Hepatocyte (in vitro differentiated cells): ENCODE measurements at regions not wholly inside any gene's neighbourhood (a gene's known extent, or its start where the extent isn't known, plus 50 kb on each side); places are given as distances from the start of the nearest gene placed in this dataset.
"Not testable (repeated sequence)": the region's sequence is repeated elsewhere in the genome, so short reads cannot be mapped to it uniquely, and the experiment has no call there.

Source experiments
- DNase-seq: peaks from one replicate; pipeline ENCODE4 v3.0.0-alpha.2; 2016; ENCODE audit warnings: low spot score
- H2AFZ ChIP-seq: fragments of 200-600 bp; sonication (generic); 2 replicates; pipeline ENCODE4 v1.6.0; 2016; ENCODE audit warnings: antibody characterized with exemption, mild to moderate bottlenecking
- H3K27ac ChIP-seq: fragments of 200-600 bp; sonication (generic); 2 replicates; pipeline ENCODE4 v1.5.1; 2016; ENCODE audit warnings: mild to moderate bottlenecking
- H3K27me3 ChIP-seq: fragments of 200-600 bp; sonication (generic); 2 replicates; pipeline ENCODE4 v1.6.1; 2016
- H3K36me3 ChIP-seq: fragments of 200-600 bp; sonication (generic); replicated peaks from 2 replicates; pipeline ENCODE4 v1.5.1; 2016; ENCODE audit warnings: low read depth; ENCODE audit not compliant: insufficient read depth
- H3K4me1 ChIP-seq: fragments of 200-600 bp; sonication (generic); 2 replicates; pipeline ENCODE4 v1.5.1; 2016; ENCODE audit warnings: mild to moderate bottlenecking, moderate library complexity; ENCODE audit not compliant: insufficient read depth
- H3K4me2 ChIP-seq: fragments of 200-600 bp; sonication (generic); 2 replicates; pipeline ENCODE4 v1.6.0; 2016
- H3K4me3 ChIP-seq: fragments of 200-600 bp; sonication (generic); 2 replicates; pipeline ENCODE4 v1.5.1; 2016; ENCODE audit warnings: mild to moderate bottlenecking
- H3K79me2 ChIP-seq: fragments of 200-600 bp; sonication (generic); 2 replicates; pipeline ENCODE4 v1.6.0; 2017; ENCODE audit warnings: mild to moderate bottlenecking
- H3K9me2 ChIP-seq: fragments of 200-600 bp; sonication (generic); replicated peaks from 2 replicates; pipeline ENCODE4 v1.6.0; 2017; ENCODE audit warnings: mild to moderate bottlenecking; ENCODE audit not compliant: insufficient read depth
- H3K9me3 ChIP-seq: fragments of 200-600 bp; sonication (generic); 2 replicates; pipeline ENCODE4 v1.5.1; 2016; ENCODE audit warnings: low read depth, mild to moderate bottlenecking
- H4K20me1 ChIP-seq: fragments of 200-600 bp; sonication (generic); 2 replicates; pipeline ENCODE4 v1.6.0; 2016; ENCODE audit warnings: mild to moderate bottlenecking; ENCODE audit not compliant: insufficient read depth, poor library complexity, severe bottlenecking
- CTCF ChIP-seq: fragments of 200-600 bp; sonication (generic); IDR thresholded peaks from 2 replicates; pipeline ENCODE4 v1.5.1; 2016; ENCODE audit warnings: antibody characterized with exemption, mild to moderate bottlenecking; ENCODE audit not compliant: poor library complexity
- EZH2 ChIP-seq: fragments of 200-600 bp; sonication (generic); IDR thresholded peaks from 2 replicates; pipeline ENCODE4 v1.6.1; 2016; ENCODE audit warnings: antibody characterized with exemption, mild to moderate bottlenecking, borderline replicate concordance
- EZH2phosphoT487 ChIP-seq: fragments of 200-600 bp; sonication (generic); IDR thresholded peaks from one replicate; pipeline ENCODE4 v1.6.1; 2018; ENCODE audit warnings: antibody characterized with exemption, mild to moderate bottlenecking, low read depth, moderate library complexity; ENCODE audit not compliant: unreplicated experiment, severe bottlenecking
- WGBS: methylation state at CpG from one replicate; pipeline ENCODE4 v1.1.6; 2016; ENCODE audit warnings: low lambda C conversion rate; ENCODE audit errors: missing lambda C conversion rate; 5-methylcytosine and 5-hydroxymethylcytosine counted together

GRCh38 chr5:92944337-92944736 lies 636.7 kb downstream of the NR2F1-AS1 start:
- WGBS: 85% methylated on average over 2 of the region's 2 CpGs
- Histone ChIP-seq H3K9me2 (no peaks in the 10 kb centered on the region), H3K27me3 (no peaks in the 10 kb centered on the region), H3K27ac (no peak overlapping the region), H2AFZ (no peak overlapping the region), H3K9me3 (peaks cover 6% of the 10 kb centered on the region), H3K4me2 (no peak overlapping the region), H3K79me2 (no peaks in the 10 kb centered on the region), H4K20me1 (no peaks in the 10 kb centered on the region), H3K36me3 (no peaks in the 10 kb centered on the region), H3K4me3 (no peak overlapping the region), H3K4me1 (peaks cover 11% of the 10 kb centered on the region)
- TF ChIP-seq CTCF: no peak
- no peak for TF ChIP-seq EZH2phosphoT487
- no peak for TF ChIP-seq EZH2
- DNase-seq: no peak

DNA sequence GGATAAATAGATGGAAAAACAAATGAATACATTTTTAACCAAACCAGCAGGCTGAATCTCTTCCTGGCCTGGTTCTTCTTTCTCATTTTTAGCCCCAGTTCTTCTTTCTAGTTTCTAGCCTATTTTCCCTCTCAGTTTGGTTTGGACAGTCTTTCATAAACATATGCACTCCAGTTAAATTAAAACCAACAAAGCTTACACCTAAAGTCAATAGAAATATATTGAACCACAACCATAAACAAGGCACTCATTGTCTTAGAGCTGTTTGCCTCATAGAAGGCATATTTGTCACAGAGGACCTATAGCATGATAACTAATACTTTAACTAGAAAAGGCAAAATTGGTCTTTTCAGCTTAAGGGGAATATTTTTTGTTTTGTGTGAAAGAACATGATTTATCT lies 638.3 kb downstream of the NR2F1-AS1 start:
- Histone ChIP-seq H3K9me2 (no peaks in the 10 kb centered on the region), H3K4me1 (peaks cover 11% of the 10 kb centered on the region), H3K27ac (no peak overlapping the region), H3K27me3 (no peaks in the 10 kb centered on the region), H3K79me2 (no peaks in the 10 kb centered on the region), H4K20me1 (no peaks in the 10 kb centered on the region), H3K36me3 (no peaks in the 10 kb centered on the region), H3K4me2 (no peak overlapping the region), H3K9me3 (no peaks in the 10 kb centered on the region), H2AFZ (no peak overlapping the region), H3K4me3 (no peak overlapping the region)
- TF ChIP-seq EZH2 (no peak), EZH2phosphoT487 (no peak), CTCF (no peak)
- no peak for DNase-seq

- no peaks in the 10 kb centered on the region for H3K79me2 ChIP-seq
- H3K9me3 ChIP-seq: no peaks in the 10 kb centered on the region
- DNase-seq: no peak
- H3K9me2 ChIP-seq: no peaks in the 10 kb centered on the region
- no peak overlapping the region for H3K27ac ChIP-seq
- no peak overlapping the region for H3K4me2 ChIP-seq
- H3K4me1 ChIP-seq: peaks cover 11% of the 10 kb centered on the region
- H3K36me3 ChIP-seq: no peaks in the 10 kb centered on the region
- no peaks in the 10 kb centered on the region for H4K20me1 ChIP-seq
- no peaks in the 10 kb centered on the region for H3K27me3 ChIP-seq
- no peak overlapping the region for H2AFZ ChIP-seq
- no peak for TF ChIP-seq EZH2phosphoT487
- TF ChIP-seq EZH2: no peak
- no peak for TF ChIP-seq CTCF
- no peak overlapping the region for H3K4me3 ChIP-seq
- 87% methylated on average over 9 of the region's 9 CpGs for WGBS
Observed at GRCh38 chr5:92941806-92942205, 639.2 kb downstream of the NR2F1-AS1 start.

DNA sequence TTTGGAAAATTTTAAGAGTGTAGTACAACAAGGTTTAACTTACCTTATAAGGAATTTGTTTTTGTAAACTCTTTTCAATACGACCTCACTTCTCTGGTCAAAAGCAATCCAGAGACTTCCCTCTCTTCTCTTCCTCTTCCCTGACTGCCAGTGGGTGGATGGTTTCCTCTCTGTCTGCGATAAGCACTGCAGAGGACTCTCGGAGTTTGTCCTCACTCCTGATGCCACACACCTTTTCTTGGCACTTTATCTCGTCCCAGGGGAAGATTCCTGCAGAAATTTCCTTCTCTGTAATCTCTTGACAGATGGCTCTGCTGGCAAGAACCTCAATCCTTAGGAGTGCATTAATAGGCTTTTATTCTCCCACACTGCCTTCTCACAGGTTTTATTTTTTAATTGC lies 641.6 kb downstream of the NR2F1-AS1 start:
- H3K4me3 ChIP-seq: no peak overlapping the region
- H3K4me2 ChIP-seq: no peak overlapping the region
- no peaks in the 10 kb centered on the region for H3K4me1 ChIP-seq
- H3K27ac ChIP-seq: no peak overlapping the region
- no peak for DNase-seq
- no peaks in the 10 kb centered on the region for H3K9me2 ChIP-seq
- TF ChIP-seq EZH2phosphoT487: no peak
- no peak for TF ChIP-seq CTCF
- no peak for TF ChIP-seq EZH2
- no peaks in the 10 kb centered on the region for H4K20me1 ChIP-seq
- 46% methylated on average over 4 of the region's 4 CpGs for WGBS
- H3K9me3 ChIP-seq: no peaks in the 10 kb centered on the region
- no peaks in the 10 kb centered on the region for H3K27me3 ChIP-seq
- no peaks in the 10 kb centered on the region for H3K79me2 ChIP-seq
- no peak overlapping the region for H2AFZ ChIP-seq
- H3K36me3 ChIP-seq: no peaks in the 10 kb centered on the region

DNA sequence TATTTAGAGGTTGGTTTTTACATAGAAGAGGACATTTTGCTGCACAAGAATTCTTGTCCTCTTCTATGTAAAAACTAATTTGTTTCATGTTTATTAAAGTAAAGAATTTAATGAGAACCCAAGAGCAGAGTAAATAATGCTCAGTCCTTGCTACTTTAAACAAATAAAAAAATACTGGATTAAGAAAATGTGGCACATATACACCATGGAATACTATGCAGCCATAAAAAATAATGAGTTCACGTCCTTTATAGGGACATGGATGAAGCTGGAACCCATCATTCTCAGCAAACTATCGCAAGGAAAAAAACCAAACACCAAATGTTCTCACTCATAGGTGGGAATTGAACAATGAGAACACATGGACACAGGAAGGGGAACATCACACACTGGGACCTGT lies 643.6 kb downstream of the NR2F1-AS1 start:
- not testable (repeated sequence) for H3K4me1 ChIP-seq, H3K9me2 ChIP-seq, H3K79me2 ChIP-seq, H3K27me3 ChIP-seq, H3K27ac ChIP-seq, DNase-seq, H3K36me3 ChIP-seq, H3K4me2 ChIP-seq, H3K4me3 ChIP-seq, H2AFZ ChIP-seq, H3K9me3 ChIP-seq, H4K20me1 ChIP-seq
- 81% methylated on average over 2 of the region's 2 CpGs for WGBS
